D721Med (cell line): ENCODE measurements at regions not wholly inside any gene's neighbourhood (a gene's known extent, or its start where the extent isn't known, plus 50 kb on each side); places are given as distances from the start of the nearest gene placed in this dataset.

Source experiments
- DNase-seq: peaks from one replicate; pipeline ENCODE4 v3.0.0; 2011; ENCODE audit warnings: low spot score; ENCODE audit not compliant: insufficient read length
- FAIRE-seq: peaks from 2 replicates; lab custom pipeline; 2011; peaks lifted over from hg19 to GRCh38; lab: Jason Lieb, UNC
- CTCF ChIP-seq: IDR thresholded peaks from 2 replicates; pipeline ENCODE4 v1.5.1; 2012; ENCODE audit warnings: mild to moderate bottlenecking, control low read depth; ENCODE audit not compliant: insufficient read depth; ENCODE audit errors: missing control alignments

DNA sequence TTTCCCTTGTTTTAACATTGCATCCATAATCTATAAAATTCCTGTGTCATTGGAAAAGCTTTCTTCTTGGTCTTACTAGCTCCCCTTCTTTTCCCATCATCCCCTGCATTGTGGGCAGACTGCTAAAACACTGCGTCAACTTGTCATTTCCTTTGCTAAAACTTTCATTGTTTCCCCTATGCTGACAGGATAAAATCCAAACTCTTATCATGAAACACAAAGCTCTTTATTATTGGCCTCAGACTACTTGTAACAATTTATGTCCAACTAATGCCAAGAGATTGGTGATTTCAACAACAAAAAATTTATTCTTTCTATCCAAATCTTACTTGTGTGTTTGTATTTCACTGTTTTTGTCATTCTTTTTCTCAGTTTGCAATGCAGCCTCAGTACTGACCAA, 339.1 kb downstream of the HGF start:
- no peak for DNase-seq
- TF ChIP-seq CTCF: no peak
- FAIRE-seq: no peak

- FAIRE-seq (no peak), DNase-seq (no peak)
- peak; percentile 12 for TF ChIP-seq CTCF
These were observed 339.7 kb downstream of the HGF start for GRCh38 chr7:81430150-81430549.

- no peak for DNase-seq
- TF ChIP-seq CTCF: no peak
- no peak for FAIRE-seq
These were observed 342.4 kb downstream of the HGF start for GRCh38 chr7:81427461-81427860.

- DNase-seq (no peak), FAIRE-seq (no peak)
- TF ChIP-seq CTCF: no peak
These were observed 349.2 kb downstream of the HGF start for GRCh38 chr7:81420526-81421226.

GRCh38 chr7:81419731-81420130, 350.1 kb downstream of the HGF start:
- TF ChIP-seq CTCF: no peak
- FAIRE-seq (no peak), DNase-seq (no peak)

DNA sequence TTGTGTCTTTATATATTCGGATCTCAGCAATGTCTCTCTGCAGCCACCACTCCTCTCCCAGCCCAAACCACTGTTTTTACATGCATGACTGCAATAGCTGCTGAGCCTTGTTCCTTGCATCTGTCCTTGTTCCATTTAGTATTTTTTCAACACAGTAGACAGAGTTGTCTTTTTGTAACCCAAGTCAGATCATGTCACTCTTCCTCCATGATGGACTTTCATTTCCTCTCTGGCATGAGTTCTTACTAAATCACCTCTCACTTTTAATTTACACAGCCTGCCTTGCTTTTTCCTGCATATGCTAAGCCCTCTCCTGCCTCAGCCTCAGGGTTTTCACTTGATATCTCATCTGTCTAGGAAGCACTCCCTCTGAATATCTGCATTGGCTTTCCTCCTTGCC, 353.2 kb downstream of the HGF start:
- TF ChIP-seq CTCF: no peak
- FAIRE-seq (no peak), DNase-seq (no peak)

DNA sequence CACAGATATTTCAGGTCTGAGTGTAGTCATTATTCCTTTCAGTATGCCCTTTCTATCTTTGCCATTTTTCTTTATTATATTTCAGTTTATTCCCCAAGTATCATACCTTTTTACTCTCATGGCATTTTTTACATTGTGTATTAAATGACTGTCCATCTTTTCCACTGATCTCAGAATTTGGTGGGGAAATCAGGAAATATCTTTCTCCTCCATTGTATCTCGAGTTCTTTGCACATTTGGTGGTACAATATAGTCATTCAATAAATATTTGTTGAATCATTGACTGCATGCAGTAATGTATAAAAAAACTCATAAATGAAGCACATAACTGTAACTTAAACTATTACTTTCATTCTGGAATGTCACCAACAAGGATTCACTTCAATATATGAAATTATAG, 354.7 kb downstream of the HGF start:
- no peak for FAIRE-seq
- TF ChIP-seq CTCF: no peak

More for the DNA sequence above, 354.7 kb downstream of the HGF start:
- no peak for DNase-seq
